NT2/D1 (cell line): ENCODE measurements at regions not wholly inside any gene's neighbourhood (a gene's known extent, or its start where the extent isn't known, plus 50 kb on each side); places are given as distances from the start of the nearest gene placed in this dataset.

ENCODE experiments used
- SUZ12 ChIP-seq: IDR thresholded peaks from 2 replicates; pipeline ENCODE4 v1.6.1; 2011; ENCODE audit not compliant: insufficient read length, insufficient read depth; ENCODE audit errors: extremely low read depth
- YY1 ChIP-seq: IDR thresholded peaks from 2 replicates; pipeline ENCODE4 v1.6.1; 2011; ENCODE audit not compliant: insufficient read length, insufficient read depth

- TF ChIP-seq SUZ12 (no peak), YY1 (no peak)
These were observed 174.7 kb downstream of the INO80D start for GRCh38 chr2:205911306-205911705.
